GM18873 (cell line): ENCODE measurements at regions not wholly inside any gene's neighbourhood (a gene's known extent, or its start where the extent isn't known, plus 50 kb on each side); places are given as distances from the start of the nearest gene placed in this dataset.
"Not testable (repeated sequence)": the region's sequence is repeated elsewhere in the genome, so short reads cannot be mapped to it uniquely, and the experiment has no call there.

Source experiments
- ATAC-seq: cut with Tn5 transposase; IDR thresholded peaks from one replicate; pipeline ENCODE4 v1.9.1; 2021; ENCODE audit warnings: mild to moderate bottlenecking, moderate library complexity, moderate number of reproducible peaks; ENCODE audit not compliant: unreplicated experiment, low FRiP score

GRCh38 chr5:19099195-19099594, 888.8 kb downstream of the CDH18 start:
- ATAC-seq, result no peak

DNA sequence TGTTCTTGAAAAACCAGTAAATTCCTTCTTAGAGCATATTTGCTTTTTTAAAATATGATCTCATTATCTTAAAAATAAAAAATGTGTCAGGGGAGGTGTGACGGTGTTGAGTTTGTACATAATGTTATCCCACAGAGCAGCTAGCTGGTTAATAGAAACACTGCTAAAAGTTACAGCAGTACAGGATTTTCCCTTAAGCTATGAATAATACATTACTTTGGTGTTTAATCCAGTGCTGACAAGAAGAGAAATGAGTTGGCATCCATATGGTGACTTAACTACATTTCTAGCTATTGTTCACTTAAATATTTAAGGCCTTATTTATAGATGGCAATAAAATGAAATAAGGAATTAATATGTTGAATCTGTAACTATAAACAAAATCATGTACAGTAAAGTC, 883.1 kb downstream of the CDH18 start:
- ATAC-seq, result no peak

GRCh38 chr5:19122923-19123322, 865.1 kb downstream of the CDH18 start:
- ATAC-seq, result no peak

DNA sequence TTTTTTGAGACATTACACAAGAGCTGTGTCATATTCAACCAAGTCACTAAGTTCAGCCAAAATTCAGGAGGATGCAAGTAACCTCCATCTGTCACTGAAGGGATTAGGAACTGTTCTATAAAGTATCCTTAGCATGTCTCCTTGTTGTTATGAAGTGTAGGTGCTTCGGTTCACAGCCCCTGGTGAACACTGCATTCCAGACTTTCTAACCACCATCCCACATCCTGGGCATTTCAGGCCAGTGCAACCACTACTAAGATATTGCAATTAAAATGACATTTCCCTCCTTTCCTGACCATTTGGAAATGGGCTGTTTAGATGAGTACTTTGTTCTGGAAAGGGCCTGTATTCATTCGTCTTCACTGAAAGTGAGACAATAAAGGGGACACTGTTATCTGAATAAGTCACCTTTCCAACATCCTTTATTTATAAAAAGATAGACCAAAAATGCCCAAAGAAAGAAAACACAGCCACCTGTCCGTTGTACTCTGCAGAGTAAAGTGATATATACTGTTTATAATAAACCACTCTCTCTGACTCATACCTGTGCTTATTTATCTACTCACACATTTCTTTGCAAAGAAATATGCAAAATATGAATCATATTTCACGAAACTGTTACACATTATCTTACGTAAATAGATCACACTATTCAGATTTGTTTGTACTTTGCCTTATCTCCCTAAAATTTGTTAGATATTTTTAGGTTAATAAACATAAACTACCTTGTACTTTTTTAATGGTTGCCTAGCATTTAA, 861.9 kb downstream of the CDH18 start:
- no peak for ATAC-seq

DNA sequence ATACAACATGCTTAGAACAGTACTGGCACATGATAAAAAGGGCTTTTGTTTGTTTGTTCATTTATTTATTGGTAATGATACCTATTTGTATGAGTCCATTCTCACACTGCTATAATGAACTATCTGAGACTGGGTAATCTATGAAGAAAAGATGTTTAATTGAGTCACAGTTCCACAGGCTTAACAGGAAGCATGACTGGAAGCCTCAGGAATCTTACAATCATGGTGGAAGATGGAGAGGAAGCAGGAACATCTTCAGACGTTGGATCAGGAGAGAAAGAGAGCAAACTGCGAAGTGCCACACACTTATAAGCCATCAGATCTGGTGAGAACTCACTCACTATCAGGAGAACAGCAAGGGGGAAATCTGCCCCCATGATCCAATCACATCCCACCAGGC, 847.7 kb downstream of the CDH18 start:
- no peak for ATAC-seq

GRCh38 chr5:19141937-19142524, 846.0 kb downstream of the CDH18 start:
- ATAC-seq, result not testable (repeated sequence)

DNA sequence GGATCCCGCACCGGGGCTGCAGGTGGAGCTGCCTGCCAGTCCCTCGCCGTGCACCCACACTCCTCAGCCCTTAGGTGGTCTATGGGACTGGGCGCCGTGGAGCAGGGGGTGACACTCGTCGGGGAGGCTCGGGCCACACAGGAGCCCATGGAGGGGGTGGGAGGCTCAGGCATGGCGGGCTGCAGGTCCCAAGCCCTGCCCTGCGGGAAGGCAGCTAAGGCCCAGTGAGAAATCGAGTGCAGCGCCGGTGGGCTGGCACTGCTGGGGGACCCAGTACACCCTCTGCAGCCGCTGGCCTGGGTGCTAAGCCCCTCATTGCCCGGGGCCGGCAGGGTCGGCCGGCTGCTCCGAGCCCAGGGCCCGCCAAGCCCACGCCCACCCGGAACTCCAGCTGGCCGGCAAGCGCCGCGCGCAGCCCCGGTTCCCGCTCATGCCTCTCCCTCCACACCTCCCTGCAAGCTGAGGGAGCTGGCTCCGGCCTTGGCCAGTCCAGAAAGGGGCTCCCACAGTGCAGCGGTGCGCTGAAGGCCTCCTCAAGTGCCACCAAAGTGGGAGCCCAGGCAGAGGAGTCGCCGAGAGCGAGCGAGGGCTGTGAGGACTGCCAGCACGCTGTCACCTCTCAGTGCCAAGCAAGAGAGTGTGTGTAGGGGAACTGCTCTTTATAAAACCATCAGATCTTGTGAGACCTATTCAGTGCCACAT, 845.1 kb downstream of the CDH18 start:
- ATAC-seq, result not testable (repeated sequence)

GRCh38 chr5:19143935-19144334, 844.1 kb downstream of the CDH18 start:
- ATAC-seq, result no peak

DNA sequence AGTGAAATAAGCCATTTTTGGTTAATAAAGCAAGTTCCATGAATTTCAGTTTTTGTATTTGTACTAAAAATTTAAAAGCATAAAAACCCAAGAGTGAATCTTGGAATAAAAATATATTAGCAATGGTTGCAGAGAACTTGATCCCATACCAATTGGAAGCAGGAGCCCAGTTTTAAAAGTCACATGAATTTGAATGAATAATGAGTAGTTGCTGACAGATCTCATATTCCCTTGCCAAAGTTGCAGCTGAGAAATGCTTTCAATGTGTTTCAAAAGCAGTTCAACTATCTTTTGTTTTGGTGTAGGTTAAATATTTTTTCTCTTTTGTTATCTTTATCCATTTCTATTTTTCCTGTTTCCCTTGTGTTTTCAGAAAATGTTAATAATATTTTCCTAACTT, 818.6 kb downstream of the CDH18 start:
- no peak for ATAC-seq

- no peak for ATAC-seq
These were observed 815.0 kb downstream of the CDH18 start for GRCh38 chr5:19172926-19173470.

GRCh38 chr5:19175776-19176570, 812.0 kb downstream of the CDH18 start:
- ATAC-seq, result no peak

- ATAC-seq, result no peak
These were observed 808.4 kb downstream of the CDH18 start for GRCh38 chr5:19179571-19179970.

DNA sequence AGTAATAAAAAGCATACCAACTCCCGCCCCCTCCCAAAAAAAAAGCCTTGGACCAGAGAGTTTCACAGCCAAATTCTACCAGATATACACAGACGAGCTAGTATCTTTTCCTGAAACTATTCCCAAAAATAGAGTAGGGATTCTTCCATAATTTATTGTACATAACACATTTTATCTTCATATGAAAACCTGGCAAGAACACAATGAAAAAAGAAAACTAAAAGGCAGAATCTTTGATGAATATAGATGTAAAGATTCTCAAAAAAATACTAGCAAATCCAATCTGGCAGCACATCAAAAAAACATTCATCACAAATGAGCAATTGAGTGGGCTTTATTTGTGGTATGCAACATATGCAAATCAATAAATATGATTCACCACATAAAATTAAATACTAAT, 798.8 kb downstream of the CDH18 start:
- no peak for ATAC-seq

GRCh38 chr5:19193631-19194030, 794.4 kb downstream of the CDH18 start:
- no peak for ATAC-seq

DNA sequence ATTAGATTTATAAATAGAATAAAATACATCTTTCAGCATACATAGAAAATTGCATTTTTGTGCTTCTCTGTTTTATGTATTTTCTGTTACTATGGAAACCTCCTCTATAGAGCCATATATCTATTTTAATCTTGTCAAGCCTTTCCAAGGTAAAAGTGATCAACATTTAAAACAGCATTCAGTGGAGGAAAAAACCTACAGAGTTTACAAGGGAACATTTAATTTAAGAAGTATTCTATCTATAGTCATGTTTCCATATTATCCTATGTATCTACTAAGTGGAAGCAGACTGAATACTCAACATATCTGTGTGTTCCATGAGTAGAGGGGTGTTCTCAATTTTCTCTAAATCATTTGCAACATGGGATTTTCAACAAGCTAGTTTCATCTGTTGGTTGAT, 791.4 kb downstream of the CDH18 start:
- ATAC-seq, result no peak

DNA sequence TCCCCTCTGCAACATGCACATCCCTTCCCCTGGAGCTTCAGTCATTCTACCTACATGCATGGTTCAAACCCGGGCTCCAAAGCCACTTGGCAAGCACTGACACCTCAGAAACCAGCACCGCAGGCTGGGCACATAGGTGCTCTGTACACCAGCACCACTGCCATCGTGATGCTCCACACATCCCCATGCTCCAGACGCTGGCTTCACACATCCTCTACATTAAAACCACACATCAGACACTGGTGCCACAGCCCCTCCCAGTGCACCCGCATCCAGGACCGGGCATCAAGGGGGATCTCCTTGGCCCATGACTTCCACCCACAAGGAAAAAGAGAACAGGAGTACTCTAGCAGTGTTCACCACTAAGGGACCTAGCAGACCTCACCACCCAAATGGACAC, 787.7 kb downstream of the CDH18 start:
- ATAC-seq, result no peak

DNA sequence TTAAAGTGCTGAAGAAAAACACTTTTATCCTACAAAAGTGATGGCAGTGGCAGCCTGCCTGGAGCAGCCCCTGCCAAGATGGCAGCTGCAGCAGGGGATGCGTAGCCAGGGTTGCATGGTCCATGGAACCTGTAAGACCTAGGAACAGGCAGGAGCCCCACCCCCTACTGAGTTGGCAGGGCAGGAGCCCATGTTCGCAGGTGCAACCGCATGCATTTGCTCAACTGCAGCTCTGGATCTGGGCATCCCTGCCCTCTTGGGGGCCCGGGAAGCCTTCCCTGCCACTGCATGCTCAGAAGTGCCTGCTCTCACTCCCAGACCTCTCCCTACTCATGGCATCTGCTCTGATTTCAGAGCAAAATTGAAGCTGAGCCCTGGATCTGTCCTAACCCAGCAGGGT, 779.6 kb downstream of the CDH18 start:
- ATAC-seq, result no peak

DNA sequence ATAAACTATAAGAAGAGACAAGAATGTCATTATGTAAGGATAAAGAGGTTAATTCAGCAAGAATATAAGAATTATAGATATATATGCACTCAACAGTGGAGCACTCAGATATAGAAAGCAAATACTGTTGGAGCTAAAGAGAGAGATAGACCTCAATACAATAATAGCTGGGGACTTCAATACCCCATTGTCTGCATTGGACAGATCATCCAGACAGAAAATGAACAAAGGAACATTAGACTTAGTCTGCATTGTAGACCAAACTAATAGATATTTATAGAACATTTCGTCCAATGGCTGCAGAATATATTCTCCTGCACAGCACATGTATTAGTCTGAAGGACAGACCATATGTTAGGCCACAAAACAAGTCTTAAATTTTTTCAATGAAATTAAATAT, 777.1 kb downstream of the CDH18 start:
- no peak for ATAC-seq

DNA sequence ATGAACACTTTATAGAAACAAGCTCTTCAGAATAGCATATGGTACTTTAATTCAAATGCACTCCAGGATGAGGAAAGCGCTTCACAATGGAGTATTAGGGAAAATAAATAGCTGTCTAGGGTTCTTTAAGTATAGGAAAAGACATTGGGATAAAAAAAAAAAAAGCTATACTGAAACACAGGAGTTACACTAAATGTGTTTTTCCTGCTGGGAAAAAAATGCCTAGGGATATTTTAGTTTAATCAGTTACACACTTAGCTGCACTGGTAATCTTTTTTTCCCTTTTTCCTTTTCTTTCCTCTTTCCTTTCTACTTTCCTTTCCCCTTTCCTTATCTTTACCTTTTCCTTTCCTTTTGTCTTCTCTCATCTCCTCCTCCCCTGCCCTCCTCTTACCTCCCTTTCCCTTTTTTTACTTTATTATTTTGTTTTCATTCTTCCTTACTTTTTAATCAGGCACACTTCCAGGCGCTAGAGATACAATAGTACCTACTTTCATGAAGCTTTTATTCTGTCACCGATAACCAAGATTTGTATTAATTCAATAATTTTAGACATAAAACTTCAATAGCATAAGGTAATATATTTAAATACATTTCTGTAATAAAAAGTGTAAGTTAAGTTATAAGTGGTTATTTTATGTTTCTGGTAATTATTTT, 758.7 kb downstream of the CDH18 start:
- no peak for ATAC-seq

- ATAC-seq, result no peak
These were observed 754.4 kb downstream of the CDH18 start for GRCh38 chr5:19233573-19233972.
